ENCODE measurements at regions not wholly inside any gene's neighbourhood (a gene's known extent, or its start where the extent isn't known, plus 50 kb on each side); places are given as distances from the start of the nearest gene placed in this dataset.
"Not testable (repeated sequence)": the region's sequence is repeated elsewhere in the genome, so short reads cannot be mapped to it uniquely, and the experiment has no call there.

DNA sequence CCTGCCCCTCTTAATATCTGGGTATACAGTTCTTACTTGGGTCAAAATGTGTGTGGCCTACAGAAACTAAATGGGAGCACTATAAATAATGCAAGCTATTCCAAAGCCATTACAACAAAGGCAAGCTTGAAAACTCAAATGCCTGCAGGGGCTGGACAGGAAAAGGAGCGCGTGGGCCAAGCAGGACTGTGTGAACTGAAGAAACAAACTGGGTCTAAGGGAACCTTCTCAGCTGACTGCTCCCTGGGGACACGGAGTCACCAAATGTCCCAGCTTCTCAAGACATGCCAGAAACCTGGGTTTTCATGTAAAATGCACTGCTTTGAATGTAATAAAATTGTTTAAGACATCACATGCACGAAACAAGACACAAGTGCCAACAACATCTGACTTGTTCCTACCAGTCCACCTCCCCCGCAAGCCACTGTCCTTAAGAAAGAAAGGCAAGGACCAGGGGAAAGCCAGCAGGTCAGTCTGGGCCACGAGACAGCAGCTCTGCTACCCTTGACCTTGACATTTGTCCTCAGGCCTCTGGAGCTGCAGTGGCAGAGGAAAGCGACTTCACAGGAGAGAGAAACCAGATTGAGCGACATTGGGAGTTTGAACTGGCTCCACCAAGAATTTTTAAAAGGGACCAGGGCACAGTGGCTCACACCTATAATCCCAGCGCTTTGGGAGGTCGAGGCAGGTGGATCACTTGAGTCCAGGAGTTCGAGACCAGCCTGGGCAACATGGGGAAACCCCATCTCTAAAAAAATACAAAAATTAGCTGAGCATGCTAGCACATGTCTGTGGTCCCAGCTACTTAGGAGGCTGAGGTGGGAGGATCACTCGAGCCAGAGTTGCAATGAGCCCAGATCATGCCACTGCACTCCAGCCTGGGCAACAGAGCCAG is 89.7 kb upstream of the SH3BP4 start:
- DNase-seq = no peak

DNA sequence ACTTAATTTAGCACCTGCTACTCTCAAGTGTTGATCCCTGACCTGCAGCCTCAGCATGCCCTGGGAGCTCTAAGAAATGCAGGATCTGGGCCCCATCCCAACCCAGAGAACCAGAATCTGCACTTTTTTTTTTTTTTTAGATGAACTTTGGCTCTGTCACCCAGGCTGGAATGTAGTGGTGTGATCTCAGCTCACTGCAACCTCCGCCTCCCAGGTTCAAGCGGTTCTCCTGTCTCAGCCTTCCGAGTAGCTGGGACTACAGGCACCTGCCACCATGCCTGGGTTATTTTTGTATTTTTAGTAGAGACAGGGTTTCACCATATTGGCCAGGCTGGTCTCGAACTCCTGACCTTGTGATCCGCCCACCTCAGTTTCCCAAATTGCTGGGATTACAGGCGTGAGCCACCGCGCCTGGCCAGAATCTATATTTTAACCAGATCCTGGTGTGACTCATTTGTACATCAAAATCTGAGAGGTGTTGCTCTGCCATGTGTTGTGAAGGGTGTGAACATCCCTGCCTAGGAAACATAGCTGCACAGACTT is 92.4 kb upstream of the SH3BP4 start:
- not testable (repeated sequence) for DNase-seq

DNA sequence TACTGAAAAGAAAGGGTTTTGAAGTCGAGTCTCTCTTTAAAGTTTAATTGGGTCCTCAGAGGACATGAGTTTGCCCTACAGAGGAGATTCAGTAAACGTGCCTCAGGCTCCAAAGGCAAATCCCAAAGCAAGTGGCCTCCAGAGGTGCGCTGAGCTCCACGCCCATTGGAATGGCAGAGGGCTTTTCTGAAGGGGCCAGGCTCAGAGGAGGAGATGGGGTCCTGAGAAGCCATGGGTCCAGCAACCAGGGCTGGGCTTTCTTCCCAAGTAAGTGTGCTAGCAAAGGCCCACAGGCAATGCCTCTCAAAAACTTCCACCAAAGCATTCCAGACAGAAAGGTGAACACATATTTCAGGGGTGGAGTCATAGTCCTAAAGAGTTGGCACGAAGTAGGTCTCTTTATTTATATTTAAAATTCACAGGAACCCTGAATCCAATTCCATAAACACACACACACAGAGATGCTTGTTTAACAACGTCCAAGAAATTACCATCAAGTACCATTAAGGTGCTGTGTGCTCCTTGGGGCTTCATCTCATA is 93.0 kb upstream of the SH3BP4 start:
- DNase-seq = no peak

DNA sequence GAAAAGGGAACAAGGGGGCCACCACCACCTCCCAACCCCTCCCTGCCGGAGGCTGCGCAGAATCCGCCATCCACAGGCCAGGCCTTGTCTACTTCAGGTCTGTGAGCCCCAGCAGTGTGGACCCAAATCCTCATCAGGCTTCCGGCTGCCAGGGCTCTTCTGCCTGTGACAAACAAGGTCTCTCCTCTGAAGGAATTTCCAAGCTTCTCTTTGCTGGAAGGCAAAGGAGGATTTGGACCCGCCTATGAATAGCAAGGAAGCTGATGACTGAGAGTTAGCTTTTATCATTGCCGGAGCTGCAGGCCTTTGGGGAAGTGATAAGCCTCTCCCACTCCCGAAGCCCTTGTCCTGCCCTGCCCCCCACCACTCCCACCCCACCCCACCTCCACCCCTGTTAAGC is 93.7 kb upstream of the SH3BP4 start:
- DNase-seq = no peak

DNA sequence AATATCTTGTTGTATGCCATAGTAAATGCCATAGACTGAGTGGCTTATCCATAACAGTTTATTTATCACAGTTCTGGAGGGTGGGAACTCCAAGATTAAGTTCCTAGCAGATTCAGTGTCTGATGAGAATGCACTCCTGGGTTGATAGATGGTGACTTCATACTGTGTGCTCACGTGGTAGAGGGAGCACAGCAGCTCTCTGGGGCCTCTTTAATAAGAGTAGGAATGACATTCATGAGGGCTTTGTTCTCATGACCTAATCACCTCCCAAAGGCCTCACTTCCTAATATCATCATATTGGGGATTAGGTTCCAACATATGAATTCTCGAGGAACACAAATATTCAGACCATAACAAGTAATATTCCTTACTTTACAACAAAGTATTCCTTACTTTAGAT is 98.1 kb upstream of the SH3BP4 start:
- no peak for DNase-seq

DNA sequence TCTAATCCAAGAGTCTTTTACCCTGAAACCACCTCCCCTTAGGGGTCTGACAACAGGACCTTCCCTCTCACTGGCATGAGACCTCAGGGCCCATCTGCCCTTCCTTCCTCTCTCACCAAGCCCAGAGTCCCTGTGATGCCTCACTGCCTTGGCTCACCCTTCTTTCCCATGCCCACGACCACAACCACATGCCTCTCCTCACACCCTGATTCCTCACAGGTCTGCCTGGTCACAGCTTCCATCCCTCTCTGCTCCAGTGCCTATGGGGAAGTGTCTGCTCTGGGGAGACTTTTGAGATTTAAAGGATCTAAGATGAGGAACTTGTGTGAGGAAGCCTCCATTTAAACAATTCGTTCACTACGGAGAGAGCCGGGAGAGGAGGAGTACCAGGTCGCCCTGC is 98.9 kb upstream of the SH3BP4 start:
- DNase-seq = no peak

DNA sequence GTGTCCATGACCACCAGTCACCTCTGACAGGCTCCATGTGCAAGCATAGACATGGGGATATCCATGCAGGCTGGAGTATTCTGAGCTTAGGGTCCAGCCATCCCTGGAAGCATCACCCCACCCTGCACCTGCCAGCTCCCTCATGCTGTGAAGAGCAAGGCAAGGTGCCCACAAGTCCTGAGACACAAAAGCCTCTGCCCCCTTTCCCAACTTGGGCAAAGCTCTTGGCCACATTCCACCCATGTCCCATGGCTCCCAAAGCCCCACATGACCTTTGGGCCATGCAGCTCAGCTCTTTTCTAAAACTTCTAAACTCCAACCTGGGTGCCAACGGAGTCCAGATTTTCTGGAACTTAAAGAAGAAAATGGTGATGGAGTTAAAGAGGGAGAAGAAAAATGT is 99.8 kb upstream of the SH3BP4 start:
- DNase-seq = no peak

DNA sequence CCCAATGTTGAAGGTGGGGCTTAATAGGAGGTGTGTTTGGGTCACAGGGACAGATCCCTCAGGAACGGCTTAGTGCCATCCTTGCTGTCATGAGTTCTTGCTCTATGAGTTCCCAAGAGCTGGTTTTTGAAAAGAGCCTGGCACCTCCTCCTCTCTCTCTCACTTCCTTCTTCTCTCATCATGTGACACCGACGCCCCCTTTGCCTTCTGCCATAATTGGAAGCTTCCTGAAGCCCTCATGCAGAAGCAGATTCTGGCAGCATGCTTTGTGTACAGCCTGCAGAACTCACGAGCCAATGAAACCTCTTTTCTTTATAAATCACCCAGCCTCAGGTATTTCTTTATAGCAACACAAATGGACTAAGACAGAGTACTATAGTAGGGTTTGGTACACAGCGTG is 100.4 kb upstream of the SH3BP4 start:
- no peak for DNase-seq

DNA sequence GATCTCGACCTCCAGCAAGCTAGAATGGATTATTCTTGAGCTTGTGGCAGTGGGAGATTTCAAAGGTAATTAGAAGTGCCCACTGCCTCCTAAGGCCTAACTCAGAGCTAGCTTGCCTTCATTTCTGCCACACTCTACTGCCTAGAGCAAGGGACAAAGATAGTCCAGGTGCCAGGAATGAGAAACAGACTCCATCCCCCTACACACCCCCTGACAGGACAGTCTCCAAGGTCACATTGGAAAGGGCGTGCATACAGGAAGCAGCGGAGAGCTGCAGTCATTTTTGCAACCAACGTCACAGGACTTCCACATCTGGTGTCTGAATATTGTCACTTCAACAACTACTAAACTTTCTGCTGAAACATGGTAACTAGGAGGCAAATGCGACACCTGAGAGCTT is 101.0 kb upstream of the SH3BP4 start:
- no peak for DNase-seq

DNA sequence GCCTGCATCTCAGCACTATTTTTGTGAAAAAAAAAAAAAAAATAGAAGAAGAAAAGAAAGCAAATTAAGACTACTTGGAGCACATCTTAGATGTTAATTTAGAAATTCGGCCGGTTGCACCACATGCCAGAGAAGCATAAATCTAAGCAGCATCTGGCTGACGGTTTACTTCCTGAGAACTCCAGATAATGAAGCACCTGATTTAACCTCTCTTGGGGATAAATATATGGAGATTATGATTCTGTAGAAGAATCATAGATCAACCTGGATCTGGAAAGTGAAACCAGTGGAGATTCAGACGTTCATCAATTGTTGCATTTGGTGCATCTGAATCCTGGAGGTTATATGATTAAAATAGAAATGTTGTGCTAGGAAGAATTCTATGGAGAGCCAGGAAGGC is 102.1 kb upstream of the SH3BP4 start:
- no peak for DNase-seq

DNA sequence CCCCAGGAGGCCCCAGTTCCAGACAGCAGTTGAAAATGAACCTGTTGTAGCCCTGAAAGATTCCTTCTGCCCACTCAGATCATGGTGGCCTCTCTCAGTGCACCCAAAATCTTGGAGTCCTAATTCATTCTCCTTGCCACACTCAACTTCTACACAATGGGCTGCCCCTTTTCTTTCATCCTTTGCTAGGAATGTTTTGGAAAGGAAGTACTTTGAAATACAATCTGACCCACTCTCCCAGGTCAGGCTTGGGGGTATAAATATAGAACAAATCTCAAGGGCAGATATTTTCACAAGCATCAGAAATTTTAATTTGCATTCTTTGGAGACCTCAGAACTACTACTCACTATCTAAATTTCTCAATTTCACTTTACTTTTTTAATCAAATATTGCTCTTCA is 103.2 kb upstream of the SH3BP4 start:
- no peak for DNase-seq

DNA sequence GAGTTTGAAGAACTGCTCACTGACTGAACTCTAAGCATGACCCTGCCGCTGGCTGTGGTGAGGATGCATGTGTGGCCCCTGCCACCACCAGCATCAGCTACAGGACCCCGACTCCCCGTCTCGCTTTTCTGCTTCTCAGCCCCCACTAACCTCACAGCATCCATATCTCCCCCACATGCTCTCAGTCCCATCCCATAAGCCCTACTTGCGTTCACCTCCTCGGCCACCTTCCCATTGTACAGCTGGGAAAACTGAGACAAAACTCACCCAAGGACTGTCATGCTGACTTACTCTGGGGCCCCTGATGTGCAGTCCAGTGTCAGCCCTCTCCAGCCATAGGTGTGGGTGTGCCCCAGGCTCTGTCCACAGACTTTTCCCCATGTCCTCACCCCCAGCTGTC is 104.2 kb upstream of the SH3BP4 start:
- no peak for DNase-seq

DNA sequence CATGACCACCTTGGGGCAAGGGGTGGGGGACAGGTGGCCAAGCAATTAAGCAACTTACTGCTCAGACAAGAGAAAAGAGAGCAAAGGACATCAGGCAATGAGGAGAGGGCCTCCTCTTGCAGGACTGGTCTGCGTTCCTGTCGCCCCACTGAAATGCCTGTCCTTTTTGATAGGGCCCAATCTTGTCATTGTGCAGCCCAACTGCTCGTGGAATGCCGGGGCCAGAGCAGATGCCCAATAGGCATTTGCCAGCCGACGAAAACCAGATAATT is 104.5 kb upstream of the SH3BP4 start:
- DNase-seq = no peak

DNA sequence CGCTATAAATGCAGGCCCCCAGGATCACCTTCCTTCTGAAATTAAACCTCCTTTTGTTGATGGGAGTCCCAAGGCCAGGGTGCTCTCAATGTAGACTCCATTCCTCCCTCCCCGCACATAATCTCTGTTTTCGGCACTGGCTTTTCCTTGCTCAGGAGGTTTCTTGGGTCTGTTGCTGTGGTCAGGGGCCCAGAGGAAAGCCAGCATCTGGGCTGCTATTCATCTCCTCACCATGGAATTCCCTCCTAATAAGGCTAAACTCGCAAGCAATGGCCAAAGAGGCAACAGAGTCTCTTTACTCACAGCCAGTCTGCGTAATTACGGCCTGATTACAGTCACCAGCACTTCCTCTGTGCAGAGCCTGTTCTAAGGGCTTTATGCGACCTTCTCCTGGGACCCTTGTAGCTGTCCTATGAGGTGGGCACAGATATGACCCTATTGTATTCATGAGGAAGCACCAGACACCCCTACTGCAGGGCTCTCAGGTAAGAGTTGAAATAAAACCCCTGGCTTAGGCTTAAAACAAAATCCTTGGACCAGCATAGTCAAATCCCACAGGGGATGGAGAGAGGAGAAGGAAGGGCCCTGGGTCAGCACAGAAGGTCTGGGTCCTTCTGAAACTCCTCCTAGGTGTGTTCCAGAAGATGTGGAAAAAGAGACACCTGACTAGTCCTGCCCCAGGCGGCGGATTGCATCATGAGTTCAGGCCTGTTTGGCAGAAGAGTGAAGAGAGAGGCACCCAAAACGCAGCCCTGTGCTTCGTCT is 105.0 kb upstream of the SH3BP4 start:
- DNase-seq = no peak

DNA sequence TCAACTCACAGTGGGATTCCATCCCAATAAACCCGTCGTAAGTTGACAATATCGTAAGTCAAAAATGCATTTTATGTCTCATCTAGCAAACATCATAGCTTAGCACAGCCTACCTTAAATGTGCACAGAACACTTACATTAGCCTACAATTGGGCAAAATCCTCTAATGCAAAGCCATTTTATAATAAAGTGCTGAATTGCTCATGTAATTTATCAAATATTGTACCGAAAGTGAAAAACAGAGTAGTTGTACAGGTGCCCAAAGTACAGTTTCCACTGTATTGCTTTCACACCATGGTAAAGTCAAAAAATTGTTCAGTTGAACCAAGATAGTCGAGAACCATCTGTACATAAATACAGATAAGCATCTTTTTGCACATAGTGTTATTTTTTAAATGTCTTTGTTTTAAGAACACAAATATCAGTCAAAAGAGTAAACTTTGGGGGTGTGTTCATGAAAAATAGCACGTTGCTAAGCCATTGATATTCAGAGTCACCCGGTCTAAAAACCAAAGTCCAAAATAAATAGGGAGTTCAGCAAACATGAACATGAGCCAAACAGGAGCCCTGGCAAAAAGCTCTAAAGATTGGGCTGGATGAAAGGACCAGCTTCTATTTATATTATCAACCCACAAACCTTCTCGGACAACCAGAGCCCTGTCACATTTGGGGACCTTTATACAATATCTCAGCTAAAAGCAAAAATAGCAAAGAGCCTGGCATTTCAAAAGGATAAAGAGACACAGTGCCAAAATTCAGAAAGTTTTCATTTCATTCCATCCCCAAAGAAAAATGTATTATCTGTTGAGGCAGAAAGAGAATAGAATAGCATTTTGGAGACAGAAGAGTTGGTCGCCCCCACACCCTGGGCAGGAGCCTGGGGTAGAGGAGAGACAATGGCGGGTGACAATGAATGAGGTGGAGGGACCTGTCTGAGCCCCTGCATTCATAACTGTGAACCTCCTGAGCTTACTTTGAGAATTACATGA is 105.9 kb upstream of the SH3BP4 start:
- DNase-seq = no peak

DNA sequence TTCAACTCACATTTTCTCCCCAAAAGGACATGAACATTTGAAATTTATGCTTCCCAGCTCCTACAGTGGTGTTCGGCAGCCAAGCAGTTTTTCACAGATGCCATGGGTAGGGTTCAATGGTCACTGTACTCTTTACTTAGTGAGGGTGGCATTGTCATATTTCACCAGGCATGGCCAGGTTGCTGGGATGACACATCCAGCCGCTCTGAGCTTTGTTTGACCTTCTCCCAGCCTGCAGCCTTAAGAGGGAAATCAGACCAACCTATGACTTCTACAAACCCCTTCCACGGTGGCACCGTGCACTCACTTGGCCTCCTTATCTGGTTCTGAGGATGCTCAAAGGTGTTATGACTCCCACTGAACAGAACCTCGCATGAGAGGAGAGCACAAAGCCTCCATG is 108.4 kb upstream of the SH3BP4 start:
- DNase-seq = no peak

DNA sequence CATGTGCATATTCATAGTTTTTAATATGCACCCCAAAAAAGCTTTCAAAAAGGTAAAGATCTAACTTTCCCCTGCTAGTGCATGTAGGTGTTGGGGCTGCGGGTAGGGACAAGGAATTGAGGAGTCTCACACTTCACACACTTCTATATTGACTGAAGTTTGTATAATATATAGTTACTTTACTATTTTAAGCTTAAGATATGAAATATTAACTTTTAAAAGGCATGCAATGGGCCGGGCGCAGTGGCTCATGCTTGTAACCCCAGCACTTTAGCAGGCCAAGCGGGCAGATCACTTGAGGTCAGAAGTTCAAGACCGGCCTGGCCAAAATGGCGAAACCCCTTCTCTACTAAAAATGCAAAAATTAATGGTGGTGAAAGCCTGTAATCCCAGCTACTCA is 109.1 kb upstream of the SH3BP4 start:
- no peak for DNase-seq

DNA sequence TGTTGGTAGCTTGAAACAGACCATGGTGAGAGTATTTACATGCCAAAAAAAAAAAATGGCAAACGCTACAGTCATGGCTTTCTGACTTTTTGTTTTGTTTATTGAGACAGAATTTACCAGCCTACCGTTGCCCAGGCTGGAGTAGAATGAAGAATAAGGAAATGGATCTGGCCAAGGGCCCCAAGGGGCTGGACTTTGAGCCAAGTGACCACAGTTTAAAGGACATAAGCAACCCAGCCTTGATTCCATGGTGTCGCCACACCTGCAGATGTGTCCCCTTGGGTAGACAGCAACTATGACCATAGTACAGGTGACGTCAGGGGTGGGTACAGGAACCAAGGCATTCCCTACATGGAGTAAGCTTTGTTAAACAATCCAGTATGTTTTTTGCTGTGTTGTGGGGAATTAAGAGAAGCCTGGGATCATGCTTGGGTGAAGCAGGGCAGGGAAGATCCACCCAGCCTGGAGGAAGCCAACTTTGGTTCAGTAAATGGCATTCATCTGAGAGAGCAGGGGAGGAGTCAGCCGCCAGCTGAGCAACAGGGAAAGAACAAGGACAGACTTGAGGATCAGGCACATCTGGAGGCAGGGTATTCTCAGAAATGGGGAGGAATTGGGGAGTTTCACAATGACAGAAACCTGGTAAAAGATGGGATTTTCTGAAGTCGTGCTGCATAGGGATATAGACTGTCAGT is 110.3 kb upstream of the SH3BP4 start:
- no peak for DNase-seq

DNA sequence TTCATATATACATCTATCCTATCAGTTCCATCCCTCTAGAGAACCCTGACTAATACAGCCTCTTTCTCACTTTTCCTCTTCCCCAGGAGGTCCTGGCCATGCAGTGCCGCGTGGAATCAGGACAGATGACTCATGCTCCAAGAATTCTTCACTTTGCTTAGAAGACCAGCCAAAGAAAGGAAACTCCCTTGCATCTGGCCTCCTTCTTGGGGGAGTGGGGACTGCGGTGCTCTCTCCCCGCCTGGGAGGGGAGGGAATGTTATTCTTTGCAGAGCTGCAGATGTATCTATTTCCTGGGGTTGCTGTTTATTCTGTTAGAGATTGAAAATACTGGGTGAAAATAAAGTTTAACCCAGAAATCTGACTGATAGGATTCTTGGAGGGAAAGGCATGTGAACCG is 111.5 kb upstream of the SH3BP4 start:
- no peak for DNase-seq

DNA sequence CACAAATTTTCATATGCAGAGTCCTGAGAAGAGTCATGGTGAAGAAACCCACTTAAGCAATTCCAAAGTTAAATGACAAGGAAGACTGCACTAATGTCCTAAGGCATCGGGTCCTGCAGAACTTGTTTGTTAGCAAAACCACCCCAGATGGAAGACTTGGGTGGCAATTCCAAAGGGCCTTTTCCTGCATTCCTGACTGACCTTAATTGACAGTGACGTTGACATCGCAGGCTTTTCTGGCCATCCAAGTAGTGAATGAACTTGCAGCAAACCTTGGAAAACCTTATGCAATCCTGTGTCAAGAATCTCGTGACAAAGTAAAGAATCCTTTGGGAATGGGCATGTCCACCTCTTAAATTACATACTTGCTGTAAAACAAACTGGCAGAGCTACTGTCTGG is 112.5 kb upstream of the SH3BP4 start:
- DNase-seq = no peak

DNA sequence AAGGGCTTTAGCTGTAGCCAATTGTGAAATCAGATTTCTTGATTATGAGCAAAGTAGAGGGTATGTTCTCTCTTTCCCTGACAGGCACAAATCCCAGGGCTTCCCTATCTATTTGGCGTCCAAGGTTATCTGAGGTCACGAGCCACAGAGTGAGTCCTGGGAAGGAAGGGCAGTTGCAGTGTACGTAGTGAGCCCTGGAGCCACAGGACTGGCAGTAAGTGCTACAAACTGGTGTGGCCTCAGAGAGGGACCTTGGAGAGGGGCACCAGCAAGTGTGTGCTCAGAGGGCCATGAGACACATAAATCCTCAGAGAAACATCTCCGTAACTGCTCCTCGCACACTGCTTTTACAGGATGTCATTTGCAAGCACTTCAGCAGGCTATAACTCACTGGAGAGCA is 115.5 kb upstream of the SH3BP4 start:
- DNase-seq = no peak

DNA sequence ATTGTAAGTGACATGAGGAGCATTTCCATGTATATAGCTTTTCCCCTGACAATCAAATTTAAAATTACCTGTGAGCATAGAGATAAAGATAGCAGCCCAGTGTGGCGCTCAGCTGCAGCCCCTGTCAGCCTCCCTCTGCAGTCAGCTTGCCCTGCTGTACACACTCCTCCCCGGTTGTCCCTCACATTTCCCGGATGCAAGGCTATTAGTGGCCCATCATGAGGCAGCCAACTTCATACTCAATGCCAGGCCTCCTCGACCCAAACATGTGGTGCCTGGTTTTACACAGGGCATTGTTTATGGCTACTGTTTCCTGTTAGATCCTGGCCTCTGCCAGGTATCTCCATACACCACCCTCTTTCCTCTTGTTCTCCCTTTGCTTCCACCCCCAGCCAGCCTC is 116.1 kb upstream of the SH3BP4 start:
- no peak for DNase-seq

Measured in CD4-positive, alpha-beta T cell treated with Interleukin-6 for 4 hours (primary cell).